B cell (primary cell): ENCODE measurements at regions not wholly inside any gene's neighbourhood (a gene's known extent, or its start where the extent isn't known, plus 50 kb on each side); places are given as distances from the start of the nearest gene placed in this dataset.

Experiments
- ATAC-seq: fragments of 200-7000 bp; cut with Tn5 transposase; one replicate; pipeline ENCODE4 v1.10.0; 2021; ENCODE audit warnings: low read depth, mild to moderate bottlenecking, moderate number of reproducible peaks, moderate library complexity
- CTCF ChIA-PET: fragments of 350-600 bp; sonication (Branson Sonifier 250); formaldehyde crosslinking; loops from one replicate; lab custom pipeline; 2021; ENCODE audit warnings: antibody characterized with exemption, inconsistent platforms; lab: Charles Lee
- POLR2A ChIA-PET: fragments of 350-600 bp; sonication (Branson Sonifier 250); formaldehyde crosslinking; loops from one replicate; lab custom pipeline; 2021; ENCODE audit warnings: antibody characterized with exemption; lab: Charles Lee
- DNase-seq: peaks from one replicate; pipeline ENCODE4 v3.0.0; 2013
- H2AFZ ChIP-seq: 2 replicates; pipeline ENCODE4 v1.6.1; 2012; ENCODE audit warnings: mild to moderate bottlenecking, low read depth, low read length; ENCODE audit not compliant: insufficient read depth, poor library complexity, severe bottlenecking
- H3K27ac ChIP-seq, 2 donors: 1 replicate in 1 of 2; 2 replicates in 1 of 2; pipeline ENCODE4 v1.5.1; 2012 to 2013; ENCODE audit warnings: low read length in 2 of 2, mild to moderate bottlenecking in 2 of 2, moderate library complexity in 1 of 2
- H3K27me3 ChIP-seq, 4 experiments: fragments of 200-600 bp in 1 of 4; sonication (generic) in 1 of 4; replicated peaks in 1 of 4; 1 replicate in 2 of 4; 2 replicates in 2 of 4; pipeline versions ENCODE4 v1.6.1 to v1.7.0; 2013 to 2016; ENCODE audit warnings: low read length in 3 of 4, mild to moderate bottlenecking in 2 of 4, mixed read lengths in 1 of 4, moderate library complexity in 1 of 4; ENCODE audit not compliant: insufficient read depth in 4 of 4, control insufficient read depth in 3 of 4; ENCODE audit errors: control extremely low read depth in 1 of 4
- H3K36me3 ChIP-seq, 2 experiments: replicated peaks in 1 of 2; 1 replicate in 1 of 2; 2 replicates in 1 of 2; pipeline versions ENCODE4 v1.6.1 to v1.7.1; 2013; ENCODE audit warnings: low read length in 1 of 2; ENCODE audit not compliant: insufficient read depth in 2 of 2, control insufficient read depth in 1 of 2; ENCODE audit errors: control extremely low read depth in 1 of 2, extremely low read depth in 1 of 2
- H3K4me1 ChIP-seq, 2 donors: fragments of 200-600 bp in 1 of 2; sonication (generic) in 1 of 2; 1 replicate in 1 of 2; 2 replicates in 1 of 2; pipeline versions ENCODE4 v1.5.1 to v1.6.1; 2013 to 2017; ENCODE audit warnings: low read length in 2 of 2; ENCODE audit not compliant: control insufficient read depth in 2 of 2, insufficient read depth in 2 of 2
- H3K4me2 ChIP-seq: replicated peaks from 2 replicates; pipeline ENCODE3; 2012; ENCODE audit warnings: mild to moderate bottlenecking, low read depth, low read length; ENCODE audit not compliant: poor library complexity, severe bottlenecking
- H3K4me3 ChIP-seq, 5 experiments: fragments of 200-600 bp in 1 of 5; sonication (generic) in 1 of 5; 1 replicate in 3 of 5; 2 replicates in 2 of 5; pipeline versions ENCODE4 v1.5.1 to v1.7.0; 2011 to 2016; ENCODE audit warnings: low read length in 4 of 5, mild to moderate bottlenecking in 4 of 5, low read depth in 2 of 5, control low read depth in 1 of 5, moderate library complexity in 1 of 5; ENCODE audit not compliant: insufficient read depth in 1 of 5; ENCODE audit errors: control extremely low read depth in 1 of 5, extremely low read depth in 1 of 5
- H3K79me2 ChIP-seq: fragments of 200-600 bp; sonication (generic); one replicate; pipeline ENCODE4 v1.6.0; 2016; ENCODE audit warnings: low read length; ENCODE audit not compliant: control insufficient read depth, insufficient read depth
- H3K9ac ChIP-seq: fragments of 200-600 bp; sonication (generic); 2 replicates; pipeline ENCODE4 v1.6.1; 2017; ENCODE audit warnings: mild to moderate bottlenecking, low read length, moderate library complexity
- H3K9me3 ChIP-seq, 3 donors: one replicate each; pipeline versions ENCODE4 v1.6.1 to v1.7.1; 2013; ENCODE audit warnings: low read length in 2 of 3; ENCODE audit not compliant: control insufficient read depth in 2 of 3, insufficient read depth in 1 of 3; ENCODE audit errors: control extremely low read depth in 1 of 3
- H4K20me1 ChIP-seq: 2 replicates; pipeline ENCODE4 v1.6.0; 2012; ENCODE audit warnings: mild to moderate bottlenecking, low read length; ENCODE audit not compliant: insufficient read depth, control insufficient read depth, poor library complexity, severe bottlenecking
- H3K27ac Mint-ChIP-seq: one replicate; pipeline ENCODE4 v1.8.0; 2021; ENCODE audit warnings: mixed read lengths
- H3K27me3 Mint-ChIP-seq: one replicate; pipeline ENCODE4 v1.8.0; 2021; ENCODE audit warnings: mixed read lengths
- H3K4me1 Mint-ChIP-seq: one replicate; pipeline ENCODE4 v1.8.0; 2021; ENCODE audit warnings: mixed read lengths
- H3K4me3 Mint-ChIP-seq: one replicate; pipeline ENCODE4 v1.8.0; 2021; ENCODE audit warnings: mixed read lengths
- H3K9me3 Mint-ChIP-seq: one replicate; pipeline ENCODE4 v1.8.0; 2022; ENCODE audit warnings: mixed read lengths; ENCODE audit not compliant: insufficient read depth
- CTCF ChIP-seq: fragments of 200-600 bp; IDR thresholded peaks from one replicate; pipeline ENCODE4 v1.8.0; 2022; ENCODE audit warnings: antibody characterized with exemption, mild to moderate bottlenecking
- EZH2 ChIP-seq: IDR thresholded peaks from 2 replicates; pipeline ENCODE4 v1.6.1; 2012; ENCODE audit warnings: borderline replicate concordance, low read depth, mild to moderate bottlenecking, moderate library complexity, low read length; ENCODE audit not compliant: insufficient read depth, poor library complexity, severe bottlenecking
- WGBS: methylation state at CpG from one replicate; pipeline ENCODE4 v1.1.5; 2013; ENCODE audit warnings: missing lambda C conversion rate; ENCODE audit not compliant: insufficient coverage; 5-methylcytosine and 5-hydroxymethylcytosine counted together
- intact Hi-C: fragments of 100-400 bp; cut with micrococcal nuclease; formaldehyde crosslinking; loops from one replicate; pipeline ENCODE4 v1.10.0; 2022

GRCh38 chr3:22940285-22940684 lies 262.8 kb upstream of the UBE2E2 start:
- Mint-ChIP-seq H3K27ac (no peak overlapping the region), H3K4me1 (no peaks in the 10 kb centered on the region), H3K4me3 (no peak overlapping the region), H3K27me3 (peaks cover 10% of the 10 kb centered on the region), H3K9me3 (no peaks in the 10 kb centered on the region)
- Histone ChIP-seq H3K4me3 (no peak overlapping the region), H3K36me3 (no peaks in the 10 kb centered on the region), H3K27ac (no peak overlapping the region), H3K9ac (no peak overlapping the region), H4K20me1 (no peaks in the 10 kb centered on the region), H3K4me2 (no peak overlapping the region), H3K9me3 (no peaks in the 10 kb centered on the region), H3K4me1 (no peaks in the 10 kb centered on the region), H2AFZ (no peak overlapping the region), H3K79me2 (no peaks in the 10 kb centered on the region), H3K27me3 (no peaks in the 10 kb centered on the region)
- ATAC-seq (no peak), DNase-seq (no peak)
- ChIA-PET POLR2A (interaction anchor here (0.6 kb wide), 1 partner anchor 854 kb away, joined by 4 read pairs; no protein-coding TSS in a partner anchor), CTCF (no interaction called here)
- TF ChIP-seq CTCF, result no peak
- TF ChIP-seq EZH2, result no peak
- WGBS, result 94% methylated on average over 5 of the region's 7 CpGs
- intact Hi-C loops, result no loop called here

- TF ChIP-seq CTCF, result no peak
- TF ChIP-seq EZH2, result no peak
- Mint-ChIP-seq H3K27me3 (peaks cover 6% of the 10 kb centered on the region), H3K4me1 (no peaks in the 10 kb centered on the region), H3K9me3 (no peaks in the 10 kb centered on the region), H3K27ac (no peak overlapping the region), H3K4me3 (no peak overlapping the region)
- H3K27ac ChIP-seq, result no peak overlapping the region
- intact Hi-C loops, result no loop called here
- ATAC-seq (no peak), DNase-seq (no peak)
- no peaks in the 10 kb centered on the region for H3K9me3 ChIP-seq
- H3K4me2 ChIP-seq, result no peak overlapping the region
- CTCF ChIA-PET, result no interaction called here
- H3K27me3 ChIP-seq, result no peaks in the 10 kb centered on the region
- POLR2A ChIA-PET, result no interaction called here
- H2AFZ ChIP-seq, result no peak overlapping the region
- H4K20me1 ChIP-seq, result no peaks in the 10 kb centered on the region
- no peak overlapping the region for H3K9ac ChIP-seq
- no peaks in the 10 kb centered on the region for H3K79me2 ChIP-seq
- no peaks in the 10 kb centered on the region for H3K36me3 ChIP-seq
- H3K4me3 ChIP-seq, result no peak overlapping the region
- no peaks in the 10 kb centered on the region for H3K4me1 ChIP-seq
Observed at GRCh38 chr3:22942981-22943380, 260.1 kb upstream of the UBE2E2 start.
